ENCODE measurements at regions not wholly inside any gene's neighbourhood (a gene's known extent, or its start where the extent isn't known, plus 50 kb on each side); places are given as distances from the start of the nearest gene placed in this dataset.

DNA sequence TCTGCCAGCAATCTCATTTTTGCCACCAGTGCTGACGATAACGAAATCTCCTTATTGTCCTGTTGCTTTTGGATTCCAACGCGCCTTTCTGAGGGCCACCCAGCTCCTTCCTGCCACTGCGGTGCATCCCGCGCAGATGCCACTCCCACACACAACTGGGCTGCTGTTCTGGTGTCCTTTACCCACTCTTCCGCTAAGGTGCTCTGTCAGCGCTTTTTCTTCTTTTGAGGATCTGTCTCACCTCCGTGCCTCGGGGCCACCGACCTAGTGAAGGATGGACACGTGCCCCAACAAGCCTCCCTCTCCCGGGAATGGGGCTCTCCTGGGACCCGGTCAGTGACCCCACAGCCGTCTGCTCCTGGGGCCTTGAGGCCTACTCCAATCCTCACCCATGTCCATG lies 314.3 kb upstream of the COBL start:
- TF ChIP-seq GATA2 (IDR thresholded peaks at IDR 0.05; ENCODE audit: low read depth, low read length) (no peak), GATA3 (IDR thresholded peaks at IDR 0.05; ENCODE audit: low read depth, low read length) (no peak)
